GM12878 (cell line): ENCODE measurements at regions not wholly inside any gene's neighbourhood (a gene's known extent, or its start where the extent isn't known, plus 50 kb on each side); places are given as distances from the start of the nearest gene placed in this dataset.

Source experiments
- ATF7 ChIP-seq: fragments of 450-650 bp; IDR thresholded peaks from 2 replicates; pipeline ENCODE4 v1.6.1; 2016; ENCODE audit warnings: low read depth, mild to moderate bottlenecking
- BHLHE40 ChIP-seq, 2 experiments: fragments of 450-650 bp in 1 of 2; IDR thresholded peaks; 2 replicates each; pipeline ENCODE4 v1.6.1; 2011 to 2017; ENCODE audit warnings: low read depth in 2 of 2, borderline replicate concordance in 1 of 2, improper control_type of control experiment in 1 of 2, low read length in 1 of 2, mild to moderate bottlenecking in 1 of 2
- BMI1 ChIP-seq: fragments of 450-650 bp; IDR thresholded peaks from 2 replicates; pipeline ENCODE4 v1.6.1; 2016; ENCODE audit warnings: mild to moderate bottlenecking, moderate library complexity, borderline replicate concordance
- BRCA1 ChIP-seq: IDR thresholded peaks from 2 replicates; pipeline ENCODE4 v1.6.1; 2011; ENCODE audit warnings: low read depth, low read length, improper control_type of control experiment
- CEBPZ ChIP-seq: fragments of 150-350 bp; IDR thresholded peaks from 2 replicates; pipeline ENCODE4 v1.6.1; 2016; ENCODE audit warnings: low read depth, low read length
- CHD2 ChIP-seq: IDR thresholded peaks from 2 replicates; pipeline ENCODE4 v1.6.1; 2011; ENCODE audit warnings: low read depth, low read length, improper control_type of control experiment, borderline replicate concordance
- FOXK2 ChIP-seq: fragments of 450-650 bp; IDR thresholded peaks from 2 replicates; pipeline ENCODE4 v1.6.1; 2017; ENCODE audit warnings: mild to moderate bottlenecking, moderate library complexity
- GABPA ChIP-seq: IDR thresholded peaks from 2 replicates; pipeline ENCODE4 v1.6.1; 2014; ENCODE audit warnings: antibody characterized with exemption, low read depth, mild to moderate bottlenecking, inconsistent platforms
- IKZF1 ChIP-seq: fragments of 450-650 bp; conservative IDR thresholded peaks from 2 replicates; pipeline ENCODE4 v1.6.1; 2017; ENCODE audit warnings: antibody characterized with exemption, mild to moderate bottlenecking
- IRF4 ChIP-seq: IDR thresholded peaks from 2 replicates; pipeline ENCODE4 v1.6.1; 2011; ENCODE audit warnings: low read depth, low read length
- MTA2 ChIP-seq: fragments of 450-650 bp; IDR thresholded peaks from 2 replicates; pipeline ENCODE4 v1.6.1; 2016; ENCODE audit warnings: low read depth, mild to moderate bottlenecking, moderate library complexity
- NFXL1 ChIP-seq: fragments of 450-650 bp; IDR thresholded peaks from 2 replicates; pipeline ENCODE4 v1.6.1; 2017; ENCODE audit warnings: antibody characterized with exemption, mild to moderate bottlenecking, borderline replicate concordance
- PAX5 ChIP-seq: IDR thresholded peaks from 2 replicates; pipeline ENCODE4 v1.6.1; 2011; ENCODE audit warnings: low read depth, low read length, borderline replicate concordance
- POLR2AphosphoS5 ChIP-seq: IDR thresholded peaks from 2 replicates; pipeline ENCODE4 v1.6.1; 2011; ENCODE audit warnings: mild to moderate bottlenecking, low read length, inconsistent platforms
- RBBP5 ChIP-seq: fragments of 200-600 bp; sonication (generic); conservative IDR thresholded peaks from 2 replicates; pipeline ENCODE4 v1.6.1; 2016
- STAT1 ChIP-seq: fragments of 450-650 bp; conservative IDR thresholded peaks from 2 replicates; pipeline ENCODE4 v1.6.1; 2014; ENCODE audit warnings: antibody characterized with exemption, mild to moderate bottlenecking
- ZNF687 ChIP-seq: fragments of 450-650 bp; IDR thresholded peaks from 2 replicates; pipeline ENCODE4 v1.6.1; 2017; ENCODE audit warnings: mild to moderate bottlenecking, moderate library complexity
- ZSCAN29 ChIP-seq: fragments of 450-650 bp; IDR thresholded peaks from 2 replicates; pipeline ENCODE4 v1.6.1; 2017; ENCODE audit warnings: mild to moderate bottlenecking, moderate library complexity
- TF ChIP-seq, protein P1 (sequence below): fragments of 450-650 bp; IDR thresholded peaks from 2 replicates; pipeline ENCODE4 v1.6.1; 2014; ENCODE audit warnings: mild to moderate bottlenecking
- TF ChIP-seq, protein P2 (sequence below): fragments of 450-650 bp; IDR thresholded peaks from 2 replicates; pipeline ENCODE4 v1.6.1; 2017; ENCODE audit warnings: mild to moderate bottlenecking, low read depth, inconsistent platforms; ENCODE audit not compliant: poor library complexity, severe bottlenecking

DNA sequence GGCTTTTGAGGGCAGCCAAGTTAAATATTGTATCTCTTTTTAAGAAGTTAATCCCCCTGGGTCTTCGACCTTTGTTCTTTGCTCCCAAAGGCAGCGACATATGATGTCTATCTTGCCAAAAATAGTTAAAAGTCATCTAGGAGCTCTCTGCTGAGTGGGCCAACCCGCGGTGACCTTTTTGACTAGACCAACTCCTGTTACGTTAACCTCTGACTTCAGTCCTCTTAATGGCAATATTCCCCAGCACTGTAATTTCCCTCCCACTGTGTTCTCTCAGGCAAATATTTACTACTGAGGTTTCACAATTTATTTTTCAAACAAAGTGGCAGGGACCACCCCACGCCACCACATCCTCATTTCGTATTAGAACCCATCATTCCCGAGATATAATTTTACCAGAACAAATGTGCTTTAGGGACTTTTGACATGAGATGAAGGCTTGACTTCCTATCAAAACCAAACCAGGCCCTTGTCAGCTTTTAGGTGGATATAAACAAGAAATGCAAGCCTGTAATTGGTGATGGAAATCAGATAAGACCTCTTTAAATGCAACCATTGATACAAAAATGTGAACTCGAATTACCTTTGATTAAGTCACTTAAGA lies 764.7 kb downstream of the SATB2 start (continued):
- TF ChIP-seq ZNF687 (no peak), IRF4 (no peak), BMI1 (no peak), POLR2AphosphoS5 (no peak), ZSCAN29 (no peak), CHD2 (no peak), IKZF1 (peak; percentile 50), GABPA (no peak), BHLHE40 (IDR thresholded peaks at IDR 0.05; ENCODE audit: borderline replicate concordance in 1 of 2, low read depth in 2 of 2, low read length in 1 of 2) (no peak), PAX5 (no peak), ATF7 (peak; percentile 33; the same call in 1 of the 2 replicates), RBBP5 (no peak), STAT1 (no peak), FOXK2 (no peak), BRCA1 (no peak), NFXL1 (no peak), MTA2 (peak; percentile 72), CEBPZ (no peak)
- TF ChIP-seq, protein P1, sequence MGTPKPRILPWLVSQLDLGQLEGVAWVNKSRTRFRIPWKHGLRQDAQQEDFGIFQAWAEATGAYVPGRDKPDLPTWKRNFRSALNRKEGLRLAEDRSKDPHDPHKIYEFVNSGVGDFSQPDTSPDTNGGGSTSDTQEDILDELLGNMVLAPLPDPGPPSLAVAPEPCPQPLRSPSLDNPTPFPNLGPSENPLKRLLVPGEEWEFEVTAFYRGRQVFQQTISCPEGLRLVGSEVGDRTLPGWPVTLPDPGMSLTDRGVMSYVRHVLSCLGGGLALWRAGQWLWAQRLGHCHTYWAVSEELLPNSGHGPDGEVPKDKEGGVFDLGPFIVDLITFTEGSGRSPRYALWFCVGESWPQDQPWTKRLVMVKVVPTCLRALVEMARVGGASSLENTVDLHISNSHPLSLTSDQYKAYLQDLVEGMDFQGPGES, result no peak
- TF ChIP-seq, protein P2, sequence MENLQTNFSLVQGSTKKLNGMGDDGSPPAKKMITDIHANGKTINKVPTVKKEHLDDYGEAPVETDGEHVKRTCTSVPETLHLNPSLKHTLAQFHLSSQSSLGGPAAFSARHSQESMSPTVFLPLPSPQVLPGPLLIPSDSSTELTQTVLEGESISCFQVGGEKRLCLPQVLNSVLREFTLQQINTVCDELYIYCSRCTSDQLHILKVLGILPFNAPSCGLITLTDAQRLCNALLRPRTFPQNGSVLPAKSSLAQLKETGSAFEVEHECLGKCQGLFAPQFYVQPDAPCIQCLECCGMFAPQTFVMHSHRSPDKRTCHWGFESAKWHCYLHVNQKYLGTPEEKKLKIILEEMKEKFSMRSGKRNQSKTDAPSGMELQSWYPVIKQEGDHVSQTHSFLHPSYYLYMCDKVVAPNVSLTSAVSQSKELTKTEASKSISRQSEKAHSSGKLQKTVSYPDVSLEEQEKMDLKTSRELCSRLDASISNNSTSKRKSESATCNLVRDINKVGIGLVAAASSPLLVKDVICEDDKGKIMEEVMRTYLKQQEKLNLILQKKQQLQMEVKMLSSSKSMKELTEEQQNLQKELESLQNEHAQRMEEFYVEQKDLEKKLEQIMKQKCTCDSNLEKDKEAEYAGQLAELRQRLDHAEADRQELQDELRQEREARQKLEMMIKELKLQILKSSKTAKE, result peak; percentile 37
